OCI-LY7 (cell line): ENCODE measurements at regions not wholly inside any gene's neighbourhood (a gene's known extent, or its start where the extent isn't known, plus 50 kb on each side); places are given as distances from the start of the nearest gene placed in this dataset.

Source experiments
- EZH2phosphoT487 ChIP-seq: fragments of 200-600 bp; sonication (generic); IDR thresholded peaks from 2 replicates; pipeline ENCODE4 v1.6.1; 2018; ENCODE audit warnings: low read depth, borderline replicate concordance, mild to moderate bottlenecking, mixed run types, antibody characterized with exemption, low read length, moderate library complexity, mixed read lengths
- TF ChIP-seq, protein P1 (sequence below): fragments of 200-600 bp; sonication (generic); conservative IDR thresholded peaks from 2 replicates; pipeline ENCODE4 v1.5.1; 2014; ENCODE audit warnings: mild to moderate bottlenecking, antibody characterized with exemption, low read length, moderate library complexity, mixed read lengths

DNA sequence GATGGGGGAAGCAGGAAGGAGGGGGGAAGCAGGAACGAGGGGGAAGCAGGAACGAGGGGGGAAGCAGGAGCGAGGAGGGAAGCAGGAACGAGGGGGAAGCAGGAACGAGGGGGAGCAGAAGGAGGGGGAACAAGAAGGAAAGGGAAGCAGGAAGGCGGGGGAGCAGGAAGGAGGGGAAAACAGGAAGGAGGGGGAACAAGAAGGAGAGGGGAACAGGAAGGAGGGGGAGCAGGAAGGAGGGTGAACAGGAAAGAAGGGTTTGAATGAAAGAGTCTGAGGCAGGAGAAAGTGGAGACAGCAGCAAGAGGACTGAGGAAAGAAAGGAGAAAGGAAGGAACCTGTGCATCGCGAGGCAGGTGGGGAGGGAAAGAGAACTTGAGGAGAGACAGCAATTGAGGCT is 256.6 kb downstream of the PTEN start:
- TF ChIP-seq, protein P1, sequence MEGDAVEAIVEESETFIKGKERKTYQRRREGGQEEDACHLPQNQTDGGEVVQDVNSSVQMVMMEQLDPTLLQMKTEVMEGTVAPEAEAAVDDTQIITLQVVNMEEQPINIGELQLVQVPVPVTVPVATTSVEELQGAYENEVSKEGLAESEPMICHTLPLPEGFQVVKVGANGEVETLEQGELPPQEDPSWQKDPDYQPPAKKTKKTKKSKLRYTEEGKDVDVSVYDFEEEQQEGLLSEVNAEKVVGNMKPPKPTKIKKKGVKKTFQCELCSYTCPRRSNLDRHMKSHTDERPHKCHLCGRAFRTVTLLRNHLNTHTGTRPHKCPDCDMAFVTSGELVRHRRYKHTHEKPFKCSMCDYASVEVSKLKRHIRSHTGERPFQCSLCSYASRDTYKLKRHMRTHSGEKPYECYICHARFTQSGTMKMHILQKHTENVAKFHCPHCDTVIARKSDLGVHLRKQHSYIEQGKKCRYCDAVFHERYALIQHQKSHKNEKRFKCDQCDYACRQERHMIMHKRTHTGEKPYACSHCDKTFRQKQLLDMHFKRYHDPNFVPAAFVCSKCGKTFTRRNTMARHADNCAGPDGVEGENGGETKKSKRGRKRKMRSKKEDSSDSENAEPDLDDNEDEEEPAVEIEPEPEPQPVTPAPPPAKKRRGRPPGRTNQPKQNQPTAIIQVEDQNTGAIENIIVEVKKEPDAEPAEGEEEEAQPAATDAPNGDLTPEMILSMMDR, result no peak
- TF ChIP-seq EZH2phosphoT487, result no peak
